Mesothelial cell of epicardium (in vitro differentiated cells): ENCODE measurements at regions not wholly inside any gene's neighbourhood (a gene's known extent, or its start where the extent isn't known, plus 50 kb on each side); places are given as distances from the start of the nearest gene placed in this dataset.

Source experiments
- DNase-seq, 2 experiments: peaks; one replicate each; pipeline ENCODE4 v3.0.0; 2021; ENCODE audit warnings: low spot score in 2 of 2; ENCODE audit not compliant: unreplicated experiment in 2 of 2
- H3K27ac Mint-ChIP-seq: 2 replicates; pipeline ENCODE4 v1.8.0; 2021; ENCODE audit warnings: mixed read lengths
- H3K27me3 Mint-ChIP-seq: 2 replicates; pipeline ENCODE4 v1.8.0; 2021; ENCODE audit warnings: low read depth, mixed read lengths
- H3K36me3 Mint-ChIP-seq: 2 replicates; pipeline ENCODE4 v1.8.0; 2021; ENCODE audit warnings: mixed read lengths
- H3K4me1 Mint-ChIP-seq: 2 replicates; pipeline ENCODE4 v1.8.0; 2021; ENCODE audit warnings: mixed read lengths
- H3K4me3 Mint-ChIP-seq: 2 replicates; pipeline ENCODE4 v1.8.0; 2021; ENCODE audit warnings: mild to moderate bottlenecking, moderate library complexity, mixed read lengths
- H3K9me3 Mint-ChIP-seq: 2 replicates; pipeline ENCODE4 v1.8.0; 2021; ENCODE audit warnings: mixed read lengths
- CTCF ChIP-seq: fragments of 200-600 bp; sonication (generic); IDR thresholded peaks from one replicate; pipeline ENCODE4 v1.5.0; 2021; ENCODE audit warnings: antibody characterized with exemption; ENCODE audit not compliant: unreplicated experiment

GRCh38 chr3:66604481-66604880 is 103.7 kb upstream of the LRIG1 start:
- Mint-ChIP-seq H3K36me3 (no peaks in the 10 kb centered on the region), H3K9me3 (peaks cover 3% of the 10 kb centered on the region), H3K4me1 (peaks cover 4% of the 10 kb centered on the region), H3K4me3 (no peak overlapping the region), H3K27me3 (peaks cover 5% of the 10 kb centered on the region), H3K27ac (no peak overlapping the region)
- no peak for TF ChIP-seq CTCF
- DNase-seq = no peak

DNA sequence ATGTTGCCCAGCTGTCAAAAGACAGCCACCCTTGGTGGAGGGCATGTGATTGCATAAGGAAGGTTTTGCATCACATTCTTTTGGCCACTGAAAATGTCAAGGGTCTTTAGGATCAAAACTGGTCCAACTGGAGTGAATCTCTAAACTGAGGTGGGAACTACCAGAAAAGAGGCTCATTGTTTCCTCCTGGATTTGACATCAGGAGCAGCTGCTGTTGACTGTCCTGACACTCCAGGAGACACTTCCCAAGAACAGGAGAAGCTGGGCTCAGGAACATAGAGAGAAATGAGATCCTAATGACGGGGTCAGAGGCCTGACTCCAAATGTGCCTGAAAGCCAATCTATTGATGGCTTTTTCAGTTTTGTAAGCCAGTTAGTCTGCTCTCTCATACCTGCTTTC is 105.3 kb upstream of the LRIG1 start:
- peaks cover 3% of the 10 kb centered on the region for H3K9me3 Mint-ChIP-seq
- no peak for TF ChIP-seq CTCF
- H3K36me3 Mint-ChIP-seq = no peaks in the 10 kb centered on the region
- no peak overlapping the region for H3K27ac Mint-ChIP-seq
- no peak for DNase-seq
- no peak overlapping the region for H3K4me3 Mint-ChIP-seq
- peaks cover 7% of the 10 kb centered on the region for H3K4me1 Mint-ChIP-seq
- peaks cover 5% of the 10 kb centered on the region for H3K27me3 Mint-ChIP-seq

DNA sequence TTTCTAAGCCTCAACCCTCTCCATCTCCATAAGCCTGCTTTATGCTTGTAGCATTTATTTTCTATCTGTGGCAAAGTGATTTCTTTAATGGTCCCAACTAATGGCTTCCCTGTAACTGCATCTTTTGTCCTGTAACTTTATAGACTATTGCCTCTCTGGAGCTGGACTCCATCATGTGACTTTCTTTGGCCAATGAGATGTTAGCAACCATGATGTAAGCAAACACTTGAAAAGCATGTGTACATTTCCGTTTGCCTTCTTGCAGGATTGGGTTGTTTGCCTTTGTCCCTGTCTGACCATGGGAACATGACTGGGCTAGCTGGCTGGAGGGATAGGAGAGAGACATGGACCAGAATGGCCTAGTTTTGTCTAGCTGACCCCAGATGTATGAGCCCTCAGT is 106.0 kb upstream of the LRIG1 start:
- TF ChIP-seq CTCF = no peak
- Mint-ChIP-seq H3K4me1 (peaks cover 7% of the 10 kb centered on the region), H3K27ac (no peak overlapping the region), H3K27me3 (peaks cover 5% of the 10 kb centered on the region), H3K9me3 (peaks cover 3% of the 10 kb centered on the region), H3K36me3 (no peaks in the 10 kb centered on the region), H3K4me3 (no peak overlapping the region)
- no peak for DNase-seq

DNA sequence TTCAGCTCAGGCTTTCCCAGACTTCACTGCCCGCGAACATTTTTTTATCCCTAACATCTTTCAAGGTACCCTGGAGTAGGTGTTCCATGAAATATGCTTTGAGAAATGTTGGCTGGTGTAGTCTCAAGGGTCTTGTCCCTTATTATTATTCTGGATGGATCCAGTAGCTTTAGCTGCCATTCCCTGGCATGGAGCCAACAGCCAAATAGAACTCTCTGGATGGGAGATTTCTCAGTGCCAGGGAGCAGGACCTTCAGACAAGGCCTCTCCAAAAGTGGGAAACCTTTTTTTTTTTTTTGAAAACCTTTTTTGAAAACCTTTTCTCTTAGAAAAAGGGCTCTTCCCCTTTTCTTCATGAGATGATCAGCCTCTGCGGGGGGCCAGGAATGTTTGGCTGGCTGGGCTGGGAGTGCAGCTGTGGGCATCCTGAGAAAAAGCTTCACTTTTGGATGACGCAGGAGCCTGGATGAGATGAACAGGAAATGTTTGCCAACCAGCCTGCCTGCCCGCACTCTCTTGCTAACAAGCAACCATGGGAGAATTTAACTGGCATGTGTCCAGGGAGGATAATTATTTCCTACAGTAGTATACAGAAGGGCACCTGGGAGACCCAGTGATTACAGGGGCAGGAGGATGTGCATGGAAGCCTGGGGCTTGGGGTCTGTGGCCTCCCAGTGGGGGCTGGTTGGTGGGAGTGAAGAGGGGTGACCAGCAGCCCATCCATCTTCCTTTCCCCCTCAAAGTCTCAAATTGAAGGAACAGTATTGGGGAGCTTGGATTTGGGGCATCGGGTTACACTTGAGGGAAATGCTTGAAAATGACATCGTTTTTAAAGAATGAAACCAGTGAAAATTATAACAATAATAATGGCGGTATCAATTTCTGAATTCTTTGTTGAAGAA is 109.1 kb upstream of the LRIG1 start:
- TF ChIP-seq CTCF = no peak
- no peaks in the 10 kb centered on the region for H3K36me3 Mint-ChIP-seq
- peaks cover 2% of the 10 kb centered on the region for H3K27me3 Mint-ChIP-seq
- DNase-seq = no peak
- peaks cover 3% of the 10 kb centered on the region for H3K4me1 Mint-ChIP-seq
- no peak overlapping the region for H3K4me3 Mint-ChIP-seq
- no peak overlapping the region for H3K27ac Mint-ChIP-seq
- peaks cover 3% of the 10 kb centered on the region for H3K9me3 Mint-ChIP-seq

DNA sequence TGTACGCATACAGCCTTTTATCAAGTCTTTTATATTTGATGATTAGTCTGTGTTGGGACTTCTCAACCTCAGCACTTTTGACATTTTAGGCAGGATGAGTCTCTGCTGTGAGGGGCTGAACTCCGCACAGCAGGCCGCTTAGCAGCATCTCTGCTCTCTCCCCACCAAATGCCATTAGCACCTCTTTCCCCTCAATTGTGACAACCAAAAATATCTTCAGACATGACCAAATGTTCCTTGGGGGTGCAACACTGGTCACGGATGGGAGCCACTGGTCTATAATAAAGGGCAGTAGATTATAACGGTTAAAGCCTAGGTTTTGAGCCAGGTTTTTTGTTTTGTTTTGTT is 109.7 kb upstream of the LRIG1 start:
- Mint-ChIP-seq H3K36me3 (no peaks in the 10 kb centered on the region), H3K27ac (no peak overlapping the region), H3K4me1 (peaks cover 3% of the 10 kb centered on the region), H3K4me3 (no peak overlapping the region), H3K27me3 (peaks cover 2% of the 10 kb centered on the region), H3K9me3 (peaks cover 3% of the 10 kb centered on the region)
- no peak for TF ChIP-seq CTCF
- DNase-seq = no peak
